CD4-positive, alpha-beta T cell (primary cell): ENCODE measurements at regions not wholly inside any gene's neighbourhood (a gene's known extent, or its start where the extent isn't known, plus 50 kb on each side); places are given as distances from the start of the nearest gene placed in this dataset.

Source experiments
- ATAC-seq: fragments of 200-7000 bp; cut with Tn5 transposase; one replicate; pipeline ENCODE4 v1.10.0; 2022; ENCODE audit warnings: mild to moderate bottlenecking; ENCODE audit not compliant: poor library complexity
- CTCF ChIA-PET: fragments of 350-600 bp; sonication (Branson Sonifier 250); formaldehyde crosslinking; loops from one replicate; lab custom pipeline; 2021; ENCODE audit warnings: antibody characterized with exemption, inconsistent platforms; lab: Charles Lee
- POLR2A ChIA-PET: fragments of 350-600 bp; sonication (Branson Sonifier 250); formaldehyde crosslinking; loops from one replicate; lab custom pipeline; 2021; ENCODE audit warnings: antibody characterized with exemption, inconsistent platforms; lab: Charles Lee
- DNase-seq, 14 experiments: peaks; one replicate each; pipeline ENCODE4 v3.0.0-alpha.2; 2013 to 2020; ENCODE audit warnings: mixed read lengths in 2 of 14
- H3K27ac ChIP-seq, 2 donors: one replicate each; pipeline versions ENCODE4 v1.5.1 to v1.7.0; 2013; ENCODE audit warnings: low read length in 2 of 2, low read depth in 1 of 2, mild to moderate bottlenecking in 1 of 2
- H3K27me3 ChIP-seq, 2 experiments: 1 replicate in 1 of 2; 2 replicates in 1 of 2; pipeline versions ENCODE4 v1.6.1 to v1.7.0; 2013; ENCODE audit warnings: low read length in 2 of 2, control low read depth in 1 of 2, mild to moderate bottlenecking in 1 of 2, moderate library complexity in 1 of 2; ENCODE audit not compliant: insufficient read depth in 2 of 2, control insufficient read depth in 1 of 2
- H3K36me3 ChIP-seq: one replicate; pipeline ENCODE4 v1.6.1; 2013; ENCODE audit warnings: low read length, control low read depth; ENCODE audit not compliant: insufficient read depth
- H3K4me1 ChIP-seq: one replicate; pipeline ENCODE4 v1.6.1; 2013; ENCODE audit warnings: low read length, control low read depth; ENCODE audit not compliant: insufficient read depth
- H3K4me3 ChIP-seq: one replicate; pipeline ENCODE4 v1.5.1; 2013; ENCODE audit warnings: mild to moderate bottlenecking, low read length, moderate library complexity
- H3K9me3 ChIP-seq, 2 experiments: 1 replicate in 1 of 2; 2 replicates in 1 of 2; pipeline versions ENCODE4 v1.6.1 to v1.7.0; 2013; ENCODE audit warnings: low read length in 2 of 2, mild to moderate bottlenecking in 2 of 2, control low read depth in 1 of 2, moderate library complexity in 1 of 2; ENCODE audit not compliant: control insufficient read depth in 1 of 2, insufficient read depth in 1 of 2
- H3K27ac Mint-ChIP-seq: one replicate; pipeline ENCODE4 v1.8.0; 2020; ENCODE audit warnings: mixed read lengths
- H3K27me3 Mint-ChIP-seq: one replicate; pipeline ENCODE4 v1.8.0; 2021; ENCODE audit warnings: mixed read lengths
- H3K36me3 Mint-ChIP-seq: one replicate; pipeline ENCODE4 v1.8.0; 2021; ENCODE audit warnings: low read depth, mixed read lengths
- H3K4me1 Mint-ChIP-seq: one replicate; pipeline ENCODE4 v1.8.0; 2021; ENCODE audit warnings: low read depth, mixed read lengths
- H3K4me3 Mint-ChIP-seq: one replicate; pipeline ENCODE4 v1.8.0; 2020; ENCODE audit warnings: mild to moderate bottlenecking, mixed read lengths
- H3K9me3 Mint-ChIP-seq: one replicate; pipeline ENCODE4 v1.8.0; 2020; ENCODE audit warnings: mixed read lengths
- intact Hi-C, 2 experiments: fragments of 100-400 bp; cut with DNase I in 1 of 2; cut with micrococcal nuclease in 1 of 2; formaldehyde crosslinking; loops; one replicate each; pipeline versions ENCODE4 v1.15.1 to v1.9.0; 2023 to 2025; cut with DNase I, micrococcal nuclease
- TF ChIP-seq, protein P1 (sequence below): fragments of 200-600 bp; IDR thresholded peaks from one replicate; pipeline ENCODE4 v1.8.0; 2022; ENCODE audit warnings: antibody characterized with exemption, mild to moderate bottlenecking

- H3K9me3 Mint-ChIP-seq, result peaks cover 3% of the 10 kb centered on the region
- intact Hi-C loops, result no loop called here
- no peak for DNase-seq
- Histone ChIP-seq H3K4me1 (no peaks in the 10 kb centered on the region), H3K27me3 (no peaks in the 10 kb centered on the region), H3K4me3 (no peak overlapping the region), H3K36me3 (no peaks in the 10 kb centered on the region), H3K27ac (no peak overlapping the region), H3K9me3 (peaks cover 0 to 8% of the 10 kb centered on the region in 2 experiments)
- no peaks in the 10 kb centered on the region for H3K27me3 Mint-ChIP-seq
- no peak overlapping the region for H3K4me3 Mint-ChIP-seq
- ATAC-seq, result no peak
- ChIA-PET CTCF (no interaction called here), POLR2A (no interaction called here)
- TF ChIP-seq, protein P1, sequence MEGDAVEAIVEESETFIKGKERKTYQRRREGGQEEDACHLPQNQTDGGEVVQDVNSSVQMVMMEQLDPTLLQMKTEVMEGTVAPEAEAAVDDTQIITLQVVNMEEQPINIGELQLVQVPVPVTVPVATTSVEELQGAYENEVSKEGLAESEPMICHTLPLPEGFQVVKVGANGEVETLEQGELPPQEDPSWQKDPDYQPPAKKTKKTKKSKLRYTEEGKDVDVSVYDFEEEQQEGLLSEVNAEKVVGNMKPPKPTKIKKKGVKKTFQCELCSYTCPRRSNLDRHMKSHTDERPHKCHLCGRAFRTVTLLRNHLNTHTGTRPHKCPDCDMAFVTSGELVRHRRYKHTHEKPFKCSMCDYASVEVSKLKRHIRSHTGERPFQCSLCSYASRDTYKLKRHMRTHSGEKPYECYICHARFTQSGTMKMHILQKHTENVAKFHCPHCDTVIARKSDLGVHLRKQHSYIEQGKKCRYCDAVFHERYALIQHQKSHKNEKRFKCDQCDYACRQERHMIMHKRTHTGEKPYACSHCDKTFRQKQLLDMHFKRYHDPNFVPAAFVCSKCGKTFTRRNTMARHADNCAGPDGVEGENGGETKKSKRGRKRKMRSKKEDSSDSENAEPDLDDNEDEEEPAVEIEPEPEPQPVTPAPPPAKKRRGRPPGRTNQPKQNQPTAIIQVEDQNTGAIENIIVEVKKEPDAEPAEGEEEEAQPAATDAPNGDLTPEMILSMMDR, result no peak
- H3K36me3 Mint-ChIP-seq, result no peaks in the 10 kb centered on the region
- no peaks in the 10 kb centered on the region for H3K4me1 Mint-ChIP-seq
- H3K27ac Mint-ChIP-seq, result no peak overlapping the region
Measured at GRCh38 chr13:90320664-90321063, 1026.8 kb upstream of the MIR17HG start.

- TF ChIP-seq, protein P1, result no peak
- H3K4me3 ChIP-seq, result no peak overlapping the region
- H3K27ac Mint-ChIP-seq, result no peak overlapping the region
- H3K9me3 ChIP-seq, result peaks cover 0 to 5% of the 10 kb centered on the region in 2 experiments
- H3K4me3 Mint-ChIP-seq, result no peak overlapping the region
- DNase-seq, result no peak
- intact Hi-C loops, result no loop called here
- H3K36me3 Mint-ChIP-seq, result no peaks in the 10 kb centered on the region
- no peaks in the 10 kb centered on the region for H3K4me1 Mint-ChIP-seq
- no peaks in the 10 kb centered on the region for H3K27me3 Mint-ChIP-seq
- no peaks in the 10 kb centered on the region for H3K36me3 ChIP-seq
- ChIA-PET POLR2A (no interaction called here), CTCF (no interaction called here)
- no peaks in the 10 kb centered on the region for H3K27me3 ChIP-seq
- no peak for ATAC-seq
- no peaks in the 10 kb centered on the region for H3K4me1 ChIP-seq
- H3K9me3 Mint-ChIP-seq, result peaks cover 3% of the 10 kb centered on the region
- H3K27ac ChIP-seq, result no peak overlapping the region
Measured at GRCh38 chr13:90321281-90321931, 1026.1 kb upstream of the MIR17HG start.

GRCh38 chr13:90329641-90330040, 1017.8 kb upstream of the MIR17HG start:
- CTCF ChIA-PET, result no interaction called here
- TF ChIP-seq, protein P1, result no peak
- H3K36me3 Mint-ChIP-seq, result no peaks in the 10 kb centered on the region

More at GRCh38 chr13:90329641-90330040, 1017.8 kb upstream of the MIR17HG start:
- Histone ChIP-seq H3K9me3 (peaks cover 0 to 3% of the 10 kb centered on the region in 2 experiments), H3K27ac (no peak overlapping the region), H3K4me3 (no peak overlapping the region), H3K36me3 (no peaks in the 10 kb centered on the region), H3K27me3 (no peaks in the 10 kb centered on the region), H3K4me1 (no peaks in the 10 kb centered on the region)
- Mint-ChIP-seq H3K27me3 (no peaks in the 10 kb centered on the region), H3K4me3 (no peak overlapping the region), H3K9me3 (peaks cover 4% of the 10 kb centered on the region), H3K27ac (no peak overlapping the region), H3K4me1 (no peaks in the 10 kb centered on the region)
- DNase-seq (no peak), ATAC-seq (no peak)
- intact Hi-C loops, result no loop called here
- POLR2A ChIA-PET, result no interaction called here
